Mucosa of rectum (tissue), 2 donors: ENCODE measurements at regions not wholly inside any gene's neighbourhood (a gene's known extent, or its start where the extent isn't known, plus 50 kb on each side); places are given as distances from the start of the nearest gene placed in this dataset.
"Not testable (repeated sequence)": the region's sequence is repeated elsewhere in the genome, so short reads cannot be mapped to it uniquely, and the experiment has no call there.

Source experiments
- H3K27ac ChIP-seq, 2 donors: one replicate each; pipeline ENCODE4 v1.7.0; 2013; ENCODE audit warnings: inconsistent platforms in 2 of 2, low read depth in 2 of 2, low read length in 2 of 2
- H3K27me3 ChIP-seq, 2 donors: one replicate each; pipeline ENCODE4 v1.7.0; 2013; ENCODE audit warnings: low read length in 2 of 2; ENCODE audit not compliant: control insufficient read depth in 2 of 2, insufficient read depth in 2 of 2
- H3K36me3 ChIP-seq, 2 donors: one replicate each; pipeline ENCODE4 v1.7.0; 2013; ENCODE audit warnings: low read length in 2 of 2; ENCODE audit not compliant: control insufficient read depth in 2 of 2, insufficient read depth in 2 of 2
- H3K4me1 ChIP-seq, 2 donors: one replicate each; pipeline ENCODE4 v1.7.0; 2013; ENCODE audit warnings: low read length in 2 of 2, mild to moderate bottlenecking in 1 of 2; ENCODE audit not compliant: control insufficient read depth in 2 of 2, insufficient read depth in 2 of 2
- H3K4me3 ChIP-seq, 2 donors: one replicate each; pipeline ENCODE4 v1.7.0; 2013; ENCODE audit warnings: low read length in 2 of 2
- H3K9ac ChIP-seq, 2 donors: one replicate each; pipeline ENCODE4 v1.7.0; 2013; ENCODE audit warnings: low read length in 2 of 2, low read depth in 1 of 2, mild to moderate bottlenecking in 1 of 2
- H3K9me3 ChIP-seq, 2 donors: one replicate each; pipeline ENCODE4 v1.7.0; 2013; ENCODE audit warnings: low read length in 2 of 2; ENCODE audit not compliant: control insufficient read depth in 2 of 2
- donor health status: healthy.
- donor health status: Normal muscosa, but diverticular disease.

DNA sequence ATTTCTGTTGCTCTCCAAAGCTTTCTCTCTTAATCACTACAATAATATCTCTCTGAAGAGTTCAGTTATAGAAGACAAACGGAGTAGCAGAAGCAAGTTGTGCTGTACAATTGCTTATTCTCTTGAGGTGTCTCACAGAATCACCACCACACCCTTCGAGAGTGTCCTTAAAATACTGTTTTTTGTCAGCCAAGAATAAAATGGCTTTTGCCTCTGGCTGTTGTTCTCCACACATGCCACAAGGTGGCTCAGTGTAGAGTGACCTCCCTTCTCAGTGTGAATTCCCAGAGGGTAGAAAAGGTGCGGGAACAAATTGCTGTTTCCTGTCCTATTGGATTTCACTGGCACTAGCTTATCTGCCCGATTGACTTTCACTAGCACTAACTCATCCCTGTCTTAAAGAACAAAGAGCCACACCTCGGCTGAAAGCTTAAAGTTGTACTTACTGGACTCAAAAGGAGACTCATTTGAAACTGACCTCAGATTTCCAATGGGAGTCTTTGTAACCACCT lies 134.2 kb upstream of the SATB1 start:
- Histone ChIP-seq H3K4me1 (no peaks in the 10 kb centered on the region), H3K9me3 (no peaks in the 10 kb centered on the region), H3K36me3 (no peaks in the 10 kb centered on the region), H3K9ac (no peak overlapping the region), H3K4me3 (peak overlapping the region in 1 of 2 donors; percentile 34), H3K27ac (no peak overlapping the region), H3K27me3 (no peaks in the 10 kb centered on the region)

DNA sequence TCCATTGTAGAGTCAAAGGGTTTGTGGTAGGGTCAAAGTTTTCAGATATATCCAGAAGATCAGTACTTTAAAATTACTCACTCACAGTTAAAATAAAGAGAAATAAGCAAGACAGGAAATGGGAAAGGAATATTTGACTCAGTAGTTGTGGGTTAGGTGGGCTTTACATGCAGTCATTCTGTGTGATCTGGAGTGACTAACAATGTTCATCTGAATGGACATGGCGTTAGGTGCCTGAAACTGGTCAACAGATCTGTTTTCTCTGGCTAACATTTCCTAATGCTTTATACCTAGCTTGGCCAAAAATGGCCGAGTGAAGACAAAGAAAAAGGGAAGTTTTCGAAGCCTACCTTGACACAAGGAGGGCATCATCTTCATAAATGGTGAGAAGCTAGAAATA lies 133.4 kb upstream of the SATB1 start:
- no peak overlapping the region for H3K27ac ChIP-seq
- H3K4me1 ChIP-seq: no peaks in the 10 kb centered on the region
- H3K9ac ChIP-seq: no peak overlapping the region
- H3K9me3 ChIP-seq: no peaks in the 10 kb centered on the region
- no peak overlapping the region for H3K4me3 ChIP-seq
- no peaks in the 10 kb centered on the region for H3K36me3 ChIP-seq
- H3K27me3 ChIP-seq: no peaks in the 10 kb centered on the region

DNA sequence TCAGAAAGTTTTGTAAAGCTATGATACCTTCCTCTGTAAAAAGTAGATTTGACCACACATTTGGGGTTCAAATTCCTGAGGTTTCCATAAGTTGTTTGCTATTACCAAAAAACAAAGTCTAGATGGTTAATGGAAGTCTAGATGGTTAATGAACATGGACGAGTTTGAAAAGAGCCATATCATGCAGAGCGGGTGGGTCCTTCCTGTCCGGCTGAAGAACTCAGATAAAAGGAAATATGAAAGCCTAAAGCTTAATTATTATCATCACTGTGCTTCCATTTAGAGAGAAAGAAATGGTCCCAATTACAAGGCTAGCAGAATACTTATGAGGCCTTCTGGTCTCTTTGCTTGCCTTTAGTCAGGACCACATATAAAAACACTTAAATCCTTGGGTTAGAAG lies 132.1 kb upstream of the SATB1 start:
- Histone ChIP-seq H3K4me3 (no peak overlapping the region), H3K27ac (no peak overlapping the region), H3K9me3 (no peaks in the 10 kb centered on the region), H3K36me3 (no peaks in the 10 kb centered on the region), H3K9ac (no peak overlapping the region), H3K27me3 (no peaks in the 10 kb centered on the region), H3K4me1 (no peaks in the 10 kb centered on the region)

DNA sequence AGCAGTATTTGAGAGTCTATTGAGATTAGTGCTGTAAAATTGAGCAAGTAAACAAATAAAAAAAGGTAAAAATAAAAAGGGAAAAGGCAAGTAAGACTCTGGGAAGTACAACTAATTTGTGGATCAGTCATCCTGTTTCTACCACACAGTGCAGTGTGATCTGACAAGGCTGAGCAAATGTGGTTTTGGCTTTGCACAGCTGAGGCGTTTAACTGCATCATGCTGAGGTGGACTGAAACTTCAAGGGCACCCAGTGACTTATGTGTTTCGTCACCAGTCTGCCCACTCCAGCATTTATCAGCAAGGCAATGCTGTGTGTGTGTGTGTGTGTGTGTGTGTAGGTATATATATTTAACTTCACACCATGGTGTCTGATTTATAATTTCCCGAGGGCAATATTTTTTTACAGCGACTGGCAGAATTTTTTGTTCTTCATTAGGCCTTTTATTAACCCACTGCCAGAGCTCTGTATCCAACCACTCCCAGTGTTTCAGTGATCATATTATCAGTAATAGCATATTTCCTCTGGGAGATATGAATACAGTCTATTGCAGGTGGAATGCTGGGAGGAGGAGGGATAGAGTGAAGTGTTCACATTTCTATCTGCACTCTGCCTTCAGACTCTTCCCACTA lies 131.5 kb upstream of the SATB1 start:
- no peaks in the 10 kb centered on the region for H3K4me1 ChIP-seq
- no peaks in the 10 kb centered on the region for H3K36me3 ChIP-seq
- no peaks in the 10 kb centered on the region for H3K9me3 ChIP-seq
- H3K9ac ChIP-seq: no peak overlapping the region
- H3K27me3 ChIP-seq: no peaks in the 10 kb centered on the region
- no peak overlapping the region for H3K4me3 ChIP-seq
- no peak overlapping the region for H3K27ac ChIP-seq

DNA sequence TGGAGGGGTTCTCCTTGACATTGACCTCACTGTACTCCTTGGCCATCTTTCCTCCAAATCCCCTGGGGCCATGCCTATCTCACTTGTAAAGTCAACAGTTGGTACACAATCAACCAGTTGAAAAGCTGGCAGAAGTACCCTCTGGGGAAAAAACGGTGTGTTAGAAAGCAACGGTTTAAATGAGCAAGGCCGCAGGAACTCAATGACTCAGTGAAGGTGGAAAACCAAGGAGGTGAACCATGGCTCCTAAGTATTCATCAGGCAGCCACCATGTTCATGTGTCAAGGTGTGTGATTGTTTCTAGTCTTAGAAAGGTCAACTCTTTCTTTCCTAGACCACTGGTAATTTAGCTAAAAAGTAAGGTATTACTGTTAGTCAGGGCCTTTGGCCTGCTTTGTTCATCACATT lies 130.9 kb upstream of the SATB1 start:
- H3K9me3 ChIP-seq: no peaks in the 10 kb centered on the region
- no peaks in the 10 kb centered on the region for H3K27me3 ChIP-seq
- no peak overlapping the region for H3K27ac ChIP-seq
- H3K4me3 ChIP-seq: no peak overlapping the region
- H3K9ac ChIP-seq: no peak overlapping the region
- no peaks in the 10 kb centered on the region for H3K4me1 ChIP-seq
- no peaks in the 10 kb centered on the region for H3K36me3 ChIP-seq

DNA sequence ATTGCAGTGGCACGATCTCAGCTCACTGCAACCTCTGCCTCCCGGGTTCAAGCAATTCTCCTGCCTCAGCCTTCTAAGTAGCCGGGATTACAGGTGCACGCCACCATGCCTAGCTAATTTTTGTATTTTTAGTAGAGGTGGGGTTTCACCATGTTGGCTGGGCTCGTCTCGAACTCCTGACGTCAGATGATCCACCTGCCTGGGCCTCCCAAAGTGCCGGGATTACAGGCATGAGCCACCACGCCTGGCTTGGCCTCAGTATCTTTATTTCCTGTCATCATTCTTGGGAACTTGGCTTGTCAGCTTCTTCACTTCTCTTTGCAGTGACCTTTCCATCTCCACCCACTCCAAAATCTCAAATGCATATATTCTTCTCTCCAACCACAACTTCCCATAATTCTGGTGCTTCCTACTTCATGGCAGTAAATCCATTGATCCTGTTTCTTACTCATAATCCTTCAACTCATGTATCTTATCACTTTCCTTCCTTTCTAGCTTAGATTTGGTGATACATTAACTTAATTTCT lies 127.5 kb upstream of the SATB1 start:
- not testable (repeated sequence) for H3K36me3 ChIP-seq, H3K27me3 ChIP-seq, H3K9me3 ChIP-seq, H3K4me3 ChIP-seq, H3K4me1 ChIP-seq, H3K27ac ChIP-seq, H3K9ac ChIP-seq

DNA sequence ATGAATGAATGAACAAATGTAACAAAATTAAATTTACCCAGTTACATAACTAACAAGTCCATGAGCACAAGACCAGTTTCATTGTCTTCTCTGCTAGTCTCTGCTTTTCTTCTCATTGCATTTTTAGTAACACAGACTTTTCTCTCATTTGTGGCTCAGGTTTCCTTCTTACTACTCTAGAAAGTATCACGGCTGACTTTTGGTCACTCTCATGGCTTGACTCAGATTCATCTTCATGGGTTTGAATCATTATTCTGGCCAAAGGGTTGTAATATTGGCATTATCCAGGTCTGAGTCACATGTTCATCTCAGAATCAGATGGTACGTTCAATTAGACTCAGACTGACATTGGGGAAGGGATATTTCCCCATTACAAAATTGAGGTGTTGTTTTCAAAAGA lies 121.5 kb upstream of the SATB1 start:
- no peaks in the 10 kb centered on the region for H3K9me3 ChIP-seq
- H3K36me3 ChIP-seq: no peaks in the 10 kb centered on the region
- no peak overlapping the region for H3K4me3 ChIP-seq
- no peaks in the 10 kb centered on the region for H3K4me1 ChIP-seq
- H3K27me3 ChIP-seq: no peaks in the 10 kb centered on the region
- H3K9ac ChIP-seq: no peak overlapping the region
- H3K27ac ChIP-seq: no peak overlapping the region

DNA sequence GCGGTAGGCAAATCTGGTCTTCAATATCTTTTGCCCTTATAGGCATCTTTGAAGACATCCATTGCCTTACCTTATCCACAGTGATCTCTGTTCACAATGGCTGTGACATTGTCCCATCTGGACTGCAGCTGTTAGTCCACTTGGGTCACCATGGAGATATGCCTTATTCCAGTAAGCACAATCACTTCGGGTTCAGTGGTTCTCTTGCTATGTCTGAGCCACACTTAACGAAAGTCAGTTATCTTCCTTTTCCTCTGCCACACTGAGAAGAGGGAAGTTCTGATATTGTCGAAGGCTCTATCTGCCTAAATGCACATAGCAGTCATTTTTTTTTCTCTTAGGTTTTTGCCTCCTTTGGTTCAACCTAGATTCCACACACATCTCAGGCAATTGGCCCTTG lies 119.0 kb upstream of the SATB1 start:
- no peaks in the 10 kb centered on the region for H3K27me3 ChIP-seq
- no peak overlapping the region for H3K9ac ChIP-seq
- no peak overlapping the region for H3K4me3 ChIP-seq
- no peaks in the 10 kb centered on the region for H3K4me1 ChIP-seq
- H3K9me3 ChIP-seq: no peaks in the 10 kb centered on the region
- no peak overlapping the region for H3K27ac ChIP-seq
- H3K36me3 ChIP-seq: no peaks in the 10 kb centered on the region

DNA sequence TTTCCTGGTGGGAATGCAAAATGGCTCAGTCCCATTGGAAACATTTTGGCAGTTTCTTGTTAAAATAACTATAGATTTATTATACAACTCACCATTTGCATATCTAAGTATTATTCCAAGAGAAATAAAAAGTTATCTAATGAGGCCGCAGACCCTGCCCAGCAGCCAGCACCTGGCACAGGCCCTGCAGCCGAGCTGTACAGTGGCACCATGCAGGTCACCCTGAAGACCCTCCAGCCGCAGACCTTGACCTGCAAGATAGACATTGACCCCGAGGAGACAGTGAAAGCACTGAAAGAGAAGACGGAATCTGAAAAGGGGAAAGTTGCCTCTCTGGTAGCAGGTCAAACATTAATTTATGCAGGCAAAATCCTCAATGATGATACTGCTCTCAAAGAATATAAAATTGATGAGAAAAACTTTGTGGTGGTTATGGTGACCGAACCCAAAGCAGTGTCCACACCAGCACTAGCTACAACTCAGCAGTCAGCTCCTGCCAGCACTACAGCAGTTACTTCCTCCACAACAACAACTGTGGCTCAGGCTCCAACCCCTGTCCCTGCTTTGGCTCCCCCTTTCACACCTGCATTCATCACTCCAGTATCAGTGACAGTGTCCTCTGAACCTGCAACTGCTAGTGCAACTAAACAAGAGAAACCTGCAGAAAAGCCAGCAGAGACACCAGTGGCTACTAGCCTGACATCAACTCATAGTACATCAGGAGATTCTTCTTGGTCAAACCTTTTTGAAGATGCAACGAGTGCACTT lies 113.5 kb upstream of the SATB1 start:
- Histone ChIP-seq H3K4me3 (no peak overlapping the region), H3K27me3 (no peaks in the 10 kb centered on the region), H3K4me1 (no peaks in the 10 kb centered on the region), H3K9ac (no peak overlapping the region), H3K36me3 (no peaks in the 10 kb centered on the region), H3K9me3 (no peaks in the 10 kb centered on the region), H3K27ac (no peak overlapping the region)

DNA sequence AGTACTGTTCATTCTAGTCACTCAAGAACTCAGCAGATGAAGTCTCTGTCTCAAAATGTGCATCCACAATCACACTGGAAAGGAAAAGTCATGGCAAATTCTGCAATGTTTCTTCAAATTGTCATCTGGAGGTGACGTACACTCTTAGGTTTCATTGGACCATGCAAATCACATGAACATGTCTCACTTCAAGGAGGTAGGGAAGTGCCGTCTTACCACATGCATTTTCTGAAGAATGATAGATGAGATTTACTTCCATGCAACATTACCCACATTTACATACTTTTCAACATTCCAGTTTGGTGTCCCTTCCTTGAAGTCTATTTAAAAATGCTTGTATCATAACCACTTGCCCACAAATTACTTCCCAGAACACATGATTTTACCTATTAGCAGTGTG lies 107.9 kb upstream of the SATB1 start:
- no peak overlapping the region for H3K27ac ChIP-seq
- H3K36me3 ChIP-seq: no peaks in the 10 kb centered on the region
- no peak overlapping the region for H3K9ac ChIP-seq
- H3K4me1 ChIP-seq: no peaks in the 10 kb centered on the region
- no peaks in the 10 kb centered on the region for H3K9me3 ChIP-seq
- no peaks in the 10 kb centered on the region for H3K27me3 ChIP-seq
- no peak overlapping the region for H3K4me3 ChIP-seq
